ENCODE measurements at regions not wholly inside any gene's neighbourhood (a gene's known extent, or its start where the extent isn't known, plus 50 kb on each side); places are given as distances from the start of the nearest gene placed in this dataset.

DNA sequence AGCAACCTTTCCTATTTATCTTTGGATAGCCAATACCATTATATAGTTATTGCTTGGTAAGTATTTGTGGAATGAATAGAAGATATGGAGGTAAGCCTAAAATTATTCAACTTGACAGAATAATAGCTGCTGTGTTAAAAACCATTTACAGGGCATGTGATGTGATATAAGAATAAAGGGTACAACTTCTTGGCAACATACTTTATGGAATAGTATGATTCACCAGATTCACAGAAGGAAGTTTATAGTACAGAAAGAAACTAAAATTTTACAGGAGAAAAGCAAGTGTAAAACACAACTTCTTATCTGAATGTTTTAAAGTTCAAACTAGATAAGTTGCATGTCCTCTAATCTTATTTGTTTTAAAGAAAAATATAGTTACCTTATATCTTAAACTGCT, 186.4 kb upstream of the ZRANB2 start:
- DNase-seq (ENCODE audit: low read depth) = no peak

DNA sequence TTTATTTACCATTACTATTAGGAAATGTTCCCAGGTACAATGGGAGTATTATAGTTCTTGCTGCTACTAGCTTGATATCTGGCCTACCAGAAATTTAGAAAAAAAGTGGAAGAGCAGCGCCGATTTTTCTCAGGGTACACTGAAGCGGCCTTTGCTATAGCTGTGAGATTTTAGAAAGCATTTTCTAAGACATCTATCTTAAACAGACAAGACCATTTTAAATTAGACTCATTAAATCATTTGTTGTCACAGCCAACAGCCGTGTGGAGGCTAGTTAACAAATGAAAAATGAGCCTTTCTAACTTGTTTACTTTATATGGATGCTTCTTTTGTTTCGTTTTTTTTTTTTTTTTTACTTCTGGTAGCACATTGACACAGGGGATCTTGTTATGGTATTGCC, 183.2 kb upstream of the ZRANB2 start:
- no peak for DNase-seq (ENCODE audit: low read depth)

DNA sequence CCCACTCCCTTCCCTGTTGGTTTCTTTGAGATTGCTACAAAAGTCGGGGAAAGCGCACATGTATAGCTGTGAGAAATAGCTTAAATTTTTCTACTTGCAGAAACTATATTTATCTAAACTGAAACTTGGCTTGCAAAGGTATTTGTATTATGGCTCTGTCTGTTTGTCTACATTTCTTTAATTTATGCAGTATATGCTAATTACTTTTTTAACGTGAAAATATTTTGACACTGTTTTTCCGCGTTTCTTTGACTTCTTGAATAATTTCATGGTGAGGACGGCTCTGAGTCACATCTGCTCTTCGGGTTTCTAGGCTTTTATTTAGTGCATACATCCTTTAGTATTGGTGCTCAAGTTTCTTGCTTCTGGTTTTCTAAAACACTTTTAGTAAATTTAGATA, 182.1 kb upstream of the ZRANB2 start:
- no peak for DNase-seq (ENCODE audit: low read depth)

DNA sequence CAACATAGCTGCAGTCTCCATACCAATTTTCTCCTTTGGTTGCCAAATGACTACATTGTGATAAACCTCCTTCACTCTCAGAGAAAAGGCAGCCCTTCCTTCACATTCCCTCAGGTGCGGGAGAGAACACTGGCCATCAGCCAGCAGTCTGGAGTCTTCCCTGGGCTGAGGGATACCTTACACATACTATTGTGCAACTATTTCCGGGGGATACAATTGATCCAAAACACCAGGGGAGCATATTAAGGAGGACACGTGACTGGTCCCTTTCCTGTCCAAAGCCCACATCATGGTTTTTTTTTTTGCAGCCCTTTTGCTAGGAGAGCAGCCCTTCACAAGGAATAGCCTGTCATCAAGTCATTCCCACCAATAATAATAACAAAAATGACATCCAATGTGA, 172.1 kb upstream of the ZRANB2 start:
- no peak for DNase-seq (ENCODE audit: low read depth)

DNA sequence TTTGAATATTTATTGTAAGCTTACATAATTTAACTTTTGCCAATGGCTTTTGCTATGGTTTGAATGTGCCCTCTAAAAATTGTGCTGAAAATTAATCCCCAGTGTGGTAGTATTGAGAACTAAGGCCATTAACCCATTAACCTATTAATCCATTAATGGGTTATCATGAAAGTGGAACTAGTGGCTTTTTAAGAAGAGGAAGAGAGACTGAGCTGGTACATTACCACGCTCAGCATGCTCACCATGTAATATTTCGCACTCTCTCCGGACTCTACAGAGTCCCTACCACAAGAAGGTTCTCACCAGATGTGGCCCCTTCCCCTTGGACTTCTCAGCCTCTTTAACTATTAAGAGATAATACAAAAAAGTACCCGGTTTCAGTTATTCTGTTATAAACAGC, 164.4 kb upstream of the ZRANB2 start:
- DNase-seq (ENCODE audit: low read depth) = no peak

DNA sequence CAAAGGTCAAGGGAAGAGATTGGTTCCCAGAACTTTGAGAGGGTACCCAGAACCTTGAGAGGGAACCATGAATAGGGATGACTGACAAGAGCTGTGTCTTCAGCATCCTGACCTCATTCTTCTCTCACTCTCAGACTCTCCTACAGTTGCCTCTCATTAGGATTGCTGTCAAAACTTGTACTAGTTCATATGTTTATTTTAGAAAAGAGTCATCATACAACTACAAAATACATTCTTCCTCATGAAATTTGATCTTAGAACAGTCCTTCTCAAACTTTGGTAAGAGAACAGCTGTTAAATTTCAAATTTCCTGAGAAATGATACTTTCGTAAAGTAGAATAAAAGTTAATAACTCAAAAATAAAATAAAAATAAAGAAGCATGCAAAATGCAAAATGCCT, 161.4 kb upstream of the ZRANB2 start:
- DNase-seq (ENCODE audit: low read depth) = no peak

DNA sequence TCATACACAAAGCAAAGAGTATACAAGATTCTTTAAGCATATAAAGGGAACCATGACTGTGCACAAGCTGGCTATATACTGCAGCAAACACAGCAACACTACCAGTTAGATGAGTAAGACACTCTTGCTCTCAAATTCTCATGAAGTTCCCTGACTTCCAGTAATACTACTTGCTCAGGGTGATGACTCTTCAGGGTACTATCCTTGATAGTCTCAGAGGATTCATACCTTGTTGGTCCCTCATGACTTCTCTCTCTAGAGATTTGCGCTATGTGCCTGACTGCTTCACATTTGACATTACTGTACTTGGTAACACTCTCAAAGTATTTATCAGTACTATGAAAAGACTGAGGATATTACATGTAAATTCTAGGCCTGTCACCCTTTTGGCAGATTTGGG, 159.8 kb upstream of the ZRANB2 start:
- no peak for DNase-seq (ENCODE audit: low read depth)

DNA sequence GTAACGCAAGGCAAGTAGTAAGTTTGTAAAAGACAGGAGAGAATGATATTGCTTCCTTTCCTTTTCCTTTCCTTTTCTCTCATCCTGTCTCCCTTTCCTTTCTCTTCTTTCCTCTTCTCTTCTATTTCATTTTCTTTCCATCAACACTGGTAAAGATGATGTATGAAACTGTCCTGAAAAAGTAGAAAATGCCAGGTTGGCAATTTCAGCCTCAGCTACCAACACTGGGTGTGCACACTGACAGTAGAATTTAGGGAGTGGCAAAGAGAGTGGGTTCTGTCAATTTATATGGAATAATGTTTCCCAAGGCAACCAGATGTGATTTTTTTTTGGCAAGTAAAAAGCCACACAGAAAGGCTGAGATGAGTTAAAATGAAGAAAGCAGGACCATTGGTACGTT, 155.7 kb upstream of the ZRANB2 start:
- DNase-seq (ENCODE audit: low read depth) = no peak

DNA sequence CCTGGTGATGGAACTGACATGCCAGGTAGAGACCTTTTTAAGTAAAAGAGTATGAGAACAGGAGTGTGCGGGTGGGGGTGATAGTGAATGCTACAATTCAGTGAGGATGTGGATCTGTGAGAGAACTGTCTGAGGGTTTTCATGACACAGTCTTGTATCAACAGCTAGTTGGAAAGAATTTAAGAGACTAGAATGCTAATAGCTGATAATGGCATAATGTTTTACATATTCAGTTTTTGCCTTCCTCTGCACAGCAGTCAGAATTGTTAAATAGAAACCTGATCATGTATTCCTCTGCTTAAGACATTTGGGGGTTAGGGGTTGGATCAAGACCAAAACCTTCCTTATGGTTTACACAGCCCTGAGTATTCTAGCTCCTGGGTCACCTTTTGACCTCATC, 152.8 kb upstream of the ZRANB2 start:
- DNase-seq (ENCODE audit: low read depth) = no peak

DNA sequence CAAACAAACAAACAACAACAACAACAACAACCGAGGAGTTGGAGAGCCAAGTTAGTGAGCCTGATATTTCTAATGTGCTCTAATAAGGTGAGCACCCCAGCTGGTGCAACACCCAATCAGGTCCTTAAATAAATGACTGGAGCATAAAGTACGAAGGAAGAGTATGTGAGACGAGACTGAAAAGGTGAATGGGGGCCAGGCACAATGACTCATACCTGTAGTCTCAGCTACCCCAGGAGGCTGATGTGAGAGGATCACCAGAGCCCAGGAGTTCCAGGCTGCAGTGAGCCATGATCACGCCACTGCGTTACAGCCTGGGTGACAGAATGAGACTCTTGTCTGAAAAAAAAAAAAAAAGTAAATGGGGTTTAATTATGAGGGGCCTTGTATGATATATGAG, 152.0 kb upstream of the ZRANB2 start:
- DNase-seq (ENCODE audit: low read depth) = no peak

DNA sequence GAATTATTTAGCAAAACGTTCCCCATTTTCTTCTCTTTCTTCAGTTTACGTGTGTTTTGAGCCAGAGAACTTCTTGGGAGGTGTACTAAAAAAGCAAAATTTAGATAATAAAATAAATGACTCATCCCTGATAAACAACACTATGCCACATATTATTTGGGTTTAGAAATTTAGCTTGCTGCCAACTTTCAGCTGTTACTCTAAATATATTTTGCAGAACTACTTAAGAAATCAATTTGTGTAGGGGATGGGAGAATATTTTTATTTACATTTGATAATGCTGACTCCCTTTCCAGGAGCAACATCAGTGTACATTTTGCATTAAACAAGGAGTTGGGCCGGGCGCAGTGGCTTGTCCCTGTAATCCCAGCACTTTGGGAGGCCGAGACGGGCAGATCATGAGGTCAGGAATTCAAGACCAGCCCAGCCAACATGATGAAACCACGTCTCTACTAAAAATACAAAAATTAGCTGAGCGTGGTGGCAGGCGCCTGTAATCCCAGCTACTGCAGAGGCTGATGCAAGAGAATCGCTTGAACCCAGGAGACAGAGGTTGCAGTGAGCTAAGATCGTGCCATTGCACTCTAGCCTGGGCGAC, 151.4 kb upstream of the ZRANB2 start:
- no peak for DNase-seq (ENCODE audit: low read depth)

DNA sequence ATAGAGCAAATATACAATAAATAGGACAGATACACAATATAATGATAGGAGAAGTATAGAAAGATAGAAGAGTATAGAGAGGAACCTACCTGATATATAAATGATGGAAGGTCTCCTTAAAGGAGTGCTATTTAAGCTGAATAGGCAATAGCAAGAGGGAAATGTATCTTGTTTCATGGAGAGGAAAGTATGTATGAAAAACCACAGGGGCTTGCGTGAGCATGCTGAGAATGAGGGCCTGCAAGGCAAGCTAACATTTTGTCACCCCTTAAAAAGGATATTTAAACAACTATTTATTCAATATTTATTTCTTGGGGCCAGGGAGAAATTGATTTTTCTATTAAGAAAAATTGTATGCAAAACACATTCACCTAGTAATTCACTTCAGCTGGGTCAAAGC, 150.9 kb upstream of the ZRANB2 start:
- no peak for DNase-seq (ENCODE audit: low read depth)

DNA sequence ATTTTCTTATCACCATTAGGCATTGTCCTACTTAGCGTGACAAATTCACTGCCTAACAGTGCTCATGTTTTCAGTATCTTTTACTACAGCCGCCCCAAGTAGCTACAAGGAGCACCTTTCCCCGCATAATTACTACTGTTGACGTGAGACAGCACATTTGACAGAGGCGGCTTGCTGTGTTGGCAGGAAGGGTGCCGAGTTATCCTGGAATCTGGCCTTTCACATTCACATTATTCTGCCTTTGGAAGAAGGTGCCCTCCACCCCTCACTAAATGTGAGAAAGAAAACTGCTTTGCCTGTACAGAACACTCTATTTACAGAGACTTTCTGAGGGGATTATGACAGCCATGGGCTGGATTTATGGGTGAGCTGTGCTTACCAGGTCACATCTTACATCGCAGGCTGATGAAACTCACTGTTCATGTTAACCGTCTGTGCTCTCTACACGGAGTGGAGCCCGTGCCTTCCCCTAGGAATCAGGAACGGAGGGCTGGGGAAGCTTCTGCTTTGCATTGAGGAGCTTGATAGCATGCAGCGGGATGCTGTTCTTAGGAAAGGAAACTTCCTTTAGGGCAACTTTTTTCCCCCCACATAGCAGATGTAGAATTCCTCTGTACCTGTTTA, 148.0 kb upstream of the ZRANB2 start:
- no peak for DNase-seq (ENCODE audit: low read depth)

DNA sequence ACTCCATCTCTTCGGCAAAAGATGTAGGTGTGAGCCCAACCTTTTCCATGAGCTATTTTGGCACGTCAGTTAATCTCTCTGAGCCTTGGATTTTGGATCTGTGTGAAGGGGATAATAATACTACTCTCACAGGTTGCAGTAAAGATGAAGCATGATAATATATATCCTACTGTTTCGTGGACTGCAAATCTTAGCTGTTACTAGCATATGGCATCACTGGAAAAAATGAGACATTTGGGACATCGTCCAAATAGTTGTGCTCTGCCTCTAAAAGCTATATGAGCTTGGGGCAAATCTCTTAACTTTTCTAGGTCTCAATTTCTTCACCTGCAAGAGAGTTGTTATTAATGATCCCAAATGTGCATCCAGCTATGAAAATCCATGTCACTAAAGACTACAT, 147.4 kb upstream of the ZRANB2 start:
- no peak for DNase-seq (ENCODE audit: low read depth)

DNA sequence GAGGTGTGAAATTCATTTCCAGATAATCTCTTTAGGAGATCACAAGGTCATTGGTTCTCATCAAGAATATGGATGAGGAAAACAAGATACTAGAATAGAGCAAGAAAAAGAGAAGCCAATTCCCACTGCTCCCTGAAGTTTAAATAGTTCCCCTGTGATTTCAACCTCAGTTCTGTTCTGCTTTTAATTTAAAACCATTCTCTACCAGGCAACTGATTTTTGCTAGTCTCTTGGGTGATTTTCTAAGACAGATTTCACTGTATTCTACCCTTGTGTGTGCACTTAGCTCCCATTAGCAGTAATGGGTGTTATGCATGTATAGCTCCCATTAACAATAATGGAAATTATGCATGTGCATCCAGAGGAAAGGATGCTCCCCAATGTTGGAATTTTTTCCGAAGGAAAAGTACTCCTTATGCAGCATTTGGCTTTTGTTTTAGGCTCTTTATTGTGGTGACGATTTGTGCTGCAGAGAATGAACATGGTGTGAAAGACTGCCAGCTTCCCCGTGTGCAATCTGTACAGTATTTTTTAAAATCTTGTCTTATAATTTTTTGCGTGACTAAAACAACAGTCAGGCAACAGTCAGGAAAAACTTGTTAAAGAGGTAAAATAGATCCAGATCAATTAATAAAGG, 144.0 kb upstream of the ZRANB2 start:
- no peak for DNase-seq (ENCODE audit: low read depth)

DNA sequence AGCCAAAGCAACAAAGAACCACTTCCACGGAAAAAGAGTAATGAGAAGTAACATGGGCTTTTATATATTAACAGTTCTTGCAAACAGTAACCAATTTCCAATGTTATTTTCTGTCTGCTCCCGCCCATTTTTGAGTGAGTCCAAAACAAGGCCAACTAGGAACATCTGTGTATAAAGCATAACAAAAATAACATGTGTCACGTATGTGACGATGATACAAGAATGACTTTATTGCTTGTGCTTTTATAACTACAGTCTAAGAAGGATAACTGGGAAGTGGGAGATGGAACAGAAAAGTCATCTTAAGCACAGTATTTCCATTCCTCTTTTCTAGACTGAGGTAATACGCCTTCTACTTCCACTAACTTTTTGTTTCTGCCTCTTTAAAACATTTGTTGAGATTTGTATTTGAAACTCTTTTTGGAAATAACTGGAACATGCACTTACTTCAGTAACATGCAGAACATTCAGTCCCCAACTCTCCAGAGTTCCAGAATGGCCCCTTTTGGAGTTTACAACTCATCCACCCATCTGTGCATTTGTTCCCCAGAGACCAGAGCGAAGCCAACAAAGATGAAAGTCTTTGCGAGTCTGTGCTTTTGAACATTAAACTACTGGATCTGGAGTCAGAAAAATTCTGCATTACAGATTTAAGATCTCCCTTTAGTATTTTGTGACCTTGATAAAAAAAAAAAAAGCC, 143.0 kb upstream of the ZRANB2 start:
- DNase-seq (ENCODE audit: low read depth) = no peak

DNA sequence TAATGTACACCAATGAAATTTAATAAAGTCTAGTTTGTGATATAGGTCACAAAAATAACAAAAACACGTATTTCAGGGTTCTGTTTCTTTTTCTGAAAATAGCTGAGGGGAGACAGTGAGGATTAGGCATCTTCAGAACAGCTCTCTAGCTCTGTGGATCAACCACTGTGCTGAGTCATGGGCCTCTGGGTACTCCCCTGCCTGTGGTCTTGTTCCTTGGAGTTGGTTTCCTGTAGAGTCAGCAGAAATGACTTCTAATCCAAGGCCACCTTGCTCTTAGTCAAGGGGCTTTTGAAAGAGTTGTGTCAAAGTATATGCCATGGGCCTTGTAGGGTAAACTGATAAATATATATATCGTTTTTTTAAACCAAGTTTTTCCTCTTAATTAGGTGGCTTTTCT, 141.8 kb upstream of the ZRANB2 start:
- DNase-seq (ENCODE audit: low read depth) = peak; percentile 63

DNA sequence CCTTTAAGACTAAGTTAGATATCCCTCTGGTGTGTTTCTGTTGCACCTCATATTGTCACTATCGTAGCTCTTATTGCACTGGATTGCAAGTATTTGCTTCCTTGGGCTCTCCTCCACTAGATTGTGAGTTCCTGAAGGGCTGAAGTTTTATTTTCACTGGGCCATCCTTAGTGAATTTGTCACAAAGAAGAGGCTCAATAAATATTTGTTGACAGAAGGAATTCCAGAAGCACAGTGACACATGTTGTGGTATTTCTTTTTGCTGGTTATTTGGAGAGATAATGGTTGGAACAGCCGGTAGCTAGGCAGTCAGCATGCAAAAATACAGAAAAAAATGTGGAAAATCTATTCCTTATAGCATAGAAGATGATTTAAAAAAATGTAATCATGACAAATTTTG, 129.9 kb upstream of the ZRANB2 start:
- no peak for DNase-seq (ENCODE audit: low read depth)

DNA sequence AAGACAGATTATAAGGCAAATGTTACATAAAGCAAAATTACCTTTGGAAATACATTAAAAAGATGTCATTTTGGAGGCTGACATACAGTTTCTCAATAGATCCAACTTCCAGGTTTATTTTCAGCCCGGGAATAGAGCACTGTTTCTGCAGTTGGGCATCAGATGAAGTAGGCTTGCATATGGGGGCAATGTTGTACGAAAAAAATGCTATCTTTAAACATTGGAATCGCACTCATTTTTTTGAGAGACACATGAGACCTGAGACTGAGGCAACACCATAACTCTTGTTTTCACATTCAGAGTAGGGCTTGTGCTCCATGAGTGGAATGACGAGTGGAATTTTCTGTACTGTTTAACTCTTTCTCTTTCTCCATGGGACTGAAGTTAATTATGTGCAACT, 122.4 kb upstream of the ZRANB2 start:
- no peak for DNase-seq (ENCODE audit: low read depth)

DNA sequence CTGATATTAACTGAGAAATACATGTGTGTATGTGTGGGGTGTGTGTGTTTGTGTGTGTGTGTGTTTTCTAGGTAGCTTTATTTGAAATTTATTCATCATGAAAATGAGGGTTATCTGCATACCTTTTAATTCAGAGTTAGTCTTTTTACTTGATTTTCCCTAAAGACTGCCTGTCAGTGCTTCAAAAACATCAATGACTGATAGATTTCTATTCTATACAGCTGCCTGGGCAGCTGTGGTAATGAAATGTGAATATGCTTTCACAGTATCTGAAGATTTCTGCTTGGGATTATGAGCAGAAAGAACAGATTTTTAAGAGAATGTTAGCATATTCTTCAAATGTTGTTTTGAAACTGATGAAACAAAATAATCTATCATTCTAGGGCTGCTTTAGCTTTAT, 119.7 kb upstream of the ZRANB2 start:
- DNase-seq (ENCODE audit: low read depth) = no peak

DNA sequence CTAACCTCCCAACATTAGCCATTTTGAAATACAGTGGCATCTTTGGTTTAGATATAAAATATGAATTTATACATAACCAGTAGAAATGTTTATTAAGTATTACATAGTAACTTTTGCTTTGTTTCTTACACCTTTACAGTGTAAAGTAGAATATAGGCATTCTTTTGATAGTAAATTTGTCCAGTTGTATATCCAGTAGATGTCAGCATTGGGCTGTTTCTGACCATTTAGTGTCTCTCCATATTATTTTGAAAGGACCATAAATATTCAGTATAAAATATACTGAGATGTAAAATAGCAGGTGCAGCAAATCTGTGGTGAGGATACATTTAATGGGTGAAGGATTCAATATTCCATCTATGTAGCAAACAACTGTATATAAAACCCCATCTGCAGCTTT, 115.8 kb upstream of the ZRANB2 start:
- DNase-seq (ENCODE audit: low read depth) = no peak

DNA sequence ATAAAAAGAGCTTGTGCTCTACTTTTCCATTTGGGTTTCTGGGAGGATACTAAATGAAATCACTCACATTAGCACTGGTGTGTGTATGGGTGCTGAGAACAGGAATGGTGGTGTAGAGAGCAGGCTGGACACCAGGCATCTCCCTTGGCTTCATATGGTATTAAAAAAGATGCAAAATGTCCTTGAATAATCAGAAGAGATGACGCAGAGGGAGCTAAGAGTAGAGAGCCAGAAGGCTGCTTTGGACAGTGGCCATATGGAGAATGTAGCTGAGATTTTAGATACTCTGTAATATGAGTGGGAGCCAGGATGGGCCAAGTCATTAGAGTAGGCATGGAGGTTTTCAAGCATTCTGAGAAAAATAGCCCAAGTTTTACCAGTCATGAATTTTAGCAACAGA, 112.3 kb upstream of the ZRANB2 start:
- DNase-seq (ENCODE audit: low read depth) = no peak

DNA sequence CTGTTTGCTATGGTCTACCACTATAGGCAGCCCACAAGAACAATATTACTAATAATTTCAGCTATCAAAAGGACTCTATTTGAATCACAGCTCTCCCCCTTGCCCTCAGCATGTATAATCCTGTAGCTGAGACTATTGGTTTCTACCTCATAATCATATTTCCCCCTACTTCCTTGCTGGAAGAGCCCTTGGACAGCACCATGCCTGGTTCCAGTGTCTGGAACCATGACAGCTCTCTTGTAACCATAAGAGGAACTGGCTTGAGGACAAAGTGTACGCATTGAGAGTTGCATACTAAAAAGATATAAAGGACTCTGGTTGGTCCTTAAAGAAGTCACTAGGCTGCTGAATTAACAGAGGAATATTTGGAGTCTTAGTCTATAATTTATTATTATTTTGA, 110.7 kb upstream of the ZRANB2 start:
- no peak for DNase-seq (ENCODE audit: low read depth)
